HEK293T (cell line): ENCODE measurements at regions not wholly inside any gene's neighbourhood (a gene's known extent, or its start where the extent isn't known, plus 50 kb on each side); places are given as distances from the start of the nearest gene placed in this dataset.

Experiments used
- ARNT ChIP-seq: fragments of 450-650 bp; IDR thresholded peaks from 2 replicates; pipeline ENCODE4 v1.6.1; 2017; ENCODE audit warnings: mild to moderate bottlenecking
- BHLHE40 ChIP-seq: fragments of 450-650 bp; IDR thresholded peaks from 2 replicates; pipeline ENCODE4 v1.6.1; 2016; ENCODE audit warnings: mild to moderate bottlenecking, moderate library complexity, borderline replicate concordance
- CTBP1 ChIP-seq: fragments of 450-650 bp; IDR thresholded peaks from 2 replicates; pipeline ENCODE4 v1.6.1; 2016; ENCODE audit warnings: borderline replicate concordance
- FOXA1 ChIP-seq: fragments of 450-650 bp; IDR thresholded peaks from 2 replicates; pipeline ENCODE4 v1.6.1; 2016; ENCODE audit warnings: mild to moderate bottlenecking
- FOXK2 ChIP-seq: fragments of 450-650 bp; IDR thresholded peaks from 2 replicates; pipeline ENCODE4 v1.6.1; 2016; ENCODE audit warnings: mild to moderate bottlenecking
- FOXM1 ChIP-seq: fragments of 450-650 bp; IDR thresholded peaks from 2 replicates; pipeline ENCODE4 v1.6.1; 2017; ENCODE audit warnings: mild to moderate bottlenecking, borderline replicate concordance
- L3MBTL2 ChIP-seq: fragments of 450-650 bp; conservative IDR thresholded peaks from 2 replicates; pipeline ENCODE4 v1.6.1; 2016; ENCODE audit warnings: mild to moderate bottlenecking
- NFRKB ChIP-seq: fragments of 450-650 bp; IDR thresholded peaks from 2 replicates; pipeline ENCODE4 v1.6.1; 2016; ENCODE audit warnings: mild to moderate bottlenecking, moderate library complexity
- SP1 ChIP-seq: fragments of 450-650 bp; IDR thresholded peaks from 2 replicates; pipeline ENCODE4 v1.6.1; 2017

GRCh38 chr2:128540670-128541069 is 222.0 kb upstream of the HS6ST1 start:
- TF ChIP-seq FOXA1 (no peak), SP1 (no peak), L3MBTL2 (no peak), FOXM1 (no peak), NFRKB (no peak), BHLHE40 (no peak), CTBP1 (no peak), ARNT (no peak), FOXK2 (no peak)
